ENCODE measurements at regions not wholly inside any gene's neighbourhood (a gene's known extent, or its start where the extent isn't known, plus 50 kb on each side); places are given as distances from the start of the nearest gene placed in this dataset.

- TF ChIP-seq, protein P1, sequence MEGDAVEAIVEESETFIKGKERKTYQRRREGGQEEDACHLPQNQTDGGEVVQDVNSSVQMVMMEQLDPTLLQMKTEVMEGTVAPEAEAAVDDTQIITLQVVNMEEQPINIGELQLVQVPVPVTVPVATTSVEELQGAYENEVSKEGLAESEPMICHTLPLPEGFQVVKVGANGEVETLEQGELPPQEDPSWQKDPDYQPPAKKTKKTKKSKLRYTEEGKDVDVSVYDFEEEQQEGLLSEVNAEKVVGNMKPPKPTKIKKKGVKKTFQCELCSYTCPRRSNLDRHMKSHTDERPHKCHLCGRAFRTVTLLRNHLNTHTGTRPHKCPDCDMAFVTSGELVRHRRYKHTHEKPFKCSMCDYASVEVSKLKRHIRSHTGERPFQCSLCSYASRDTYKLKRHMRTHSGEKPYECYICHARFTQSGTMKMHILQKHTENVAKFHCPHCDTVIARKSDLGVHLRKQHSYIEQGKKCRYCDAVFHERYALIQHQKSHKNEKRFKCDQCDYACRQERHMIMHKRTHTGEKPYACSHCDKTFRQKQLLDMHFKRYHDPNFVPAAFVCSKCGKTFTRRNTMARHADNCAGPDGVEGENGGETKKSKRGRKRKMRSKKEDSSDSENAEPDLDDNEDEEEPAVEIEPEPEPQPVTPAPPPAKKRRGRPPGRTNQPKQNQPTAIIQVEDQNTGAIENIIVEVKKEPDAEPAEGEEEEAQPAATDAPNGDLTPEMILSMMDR (IDR thresholded peaks at IDR 0.05; ENCODE audit: low read depth, low read length, poor library complexity, severe bottlenecking): no peak
- TF ChIP-seq EZH2phosphoT487 (IDR thresholded peaks at IDR 0.05; ENCODE audit: borderline replicate concordance, low read length): no peak
Observed at GRCh38 chr5:143720689-143721088, 91.3 kb upstream of the HMHB1 start.

Measured in DOHH2 (cell line).